ENCODE measurements at regions not wholly inside any gene's neighbourhood (a gene's known extent, or its start where the extent isn't known, plus 50 kb on each side); places are given as distances from the start of the nearest gene placed in this dataset.
"Not testable (repeated sequence)": the region's sequence is repeated elsewhere in the genome, so short reads cannot be mapped to it uniquely, and the experiment has no call there.

GRCh38 chr1:213742992-213743391, 244.8 kb upstream of the PROX1 start:
- no peak for DNase-seq

DNA sequence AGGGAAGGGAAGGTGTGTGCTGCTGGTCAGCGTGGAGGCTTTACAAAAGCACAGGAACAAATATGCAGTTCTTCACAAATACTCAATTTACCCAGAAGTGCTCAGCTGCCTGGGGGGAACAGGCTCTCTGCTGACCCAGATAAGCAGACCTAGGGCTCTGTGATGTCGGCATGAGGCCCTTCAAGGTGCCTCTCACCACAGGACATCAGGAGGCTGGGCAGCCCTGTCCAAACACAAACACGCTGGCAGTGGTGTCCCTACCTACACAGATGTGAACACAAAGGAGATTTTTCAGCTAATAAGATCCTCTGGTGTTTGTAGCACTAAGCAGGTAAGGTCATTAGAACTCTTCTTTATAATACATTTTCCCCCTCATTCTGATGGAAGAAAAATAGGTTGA, 243.0 kb upstream of the PROX1 start:
- no peak for DNase-seq

DNA sequence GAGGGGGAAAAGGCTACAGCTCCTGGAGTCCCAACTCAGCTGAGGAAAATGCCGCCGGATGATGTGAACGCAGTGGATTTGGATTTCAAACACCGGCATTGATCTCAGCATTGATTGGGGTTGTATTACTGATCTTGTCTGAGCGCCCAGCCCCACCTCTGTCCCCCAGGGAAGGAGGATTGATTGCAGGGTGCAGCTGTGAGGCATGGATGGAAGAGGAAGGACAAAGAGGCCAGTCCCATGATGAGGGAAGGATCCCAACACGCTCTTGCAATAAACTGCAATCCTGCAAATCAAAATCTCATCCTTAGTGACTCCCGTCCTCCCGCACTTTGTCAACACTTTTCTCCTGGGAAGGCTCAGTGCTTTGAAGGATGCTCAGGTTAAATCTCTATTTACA, 242.3 kb upstream of the PROX1 start:
- DNase-seq: no peak

DNA sequence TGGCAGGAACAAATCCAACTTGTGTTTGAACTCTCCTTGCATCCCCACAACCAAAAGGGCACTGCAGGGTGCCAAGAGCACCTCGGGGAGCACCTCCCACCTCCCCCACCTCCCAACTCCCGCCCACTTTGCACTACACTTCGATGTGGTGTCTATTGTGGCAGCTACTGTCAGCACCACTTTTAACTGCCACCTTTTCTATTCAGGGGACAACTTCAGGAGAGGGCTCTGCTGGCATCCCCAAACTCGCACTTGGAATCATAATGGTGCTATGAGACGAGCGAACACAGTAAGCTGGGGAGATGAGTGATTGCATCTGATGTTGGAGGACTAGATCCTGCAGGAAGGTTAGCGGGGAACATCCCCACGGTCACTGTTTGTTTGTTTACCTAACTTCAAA, 238.2 kb upstream of the PROX1 start:
- DNase-seq: no peak

DNA sequence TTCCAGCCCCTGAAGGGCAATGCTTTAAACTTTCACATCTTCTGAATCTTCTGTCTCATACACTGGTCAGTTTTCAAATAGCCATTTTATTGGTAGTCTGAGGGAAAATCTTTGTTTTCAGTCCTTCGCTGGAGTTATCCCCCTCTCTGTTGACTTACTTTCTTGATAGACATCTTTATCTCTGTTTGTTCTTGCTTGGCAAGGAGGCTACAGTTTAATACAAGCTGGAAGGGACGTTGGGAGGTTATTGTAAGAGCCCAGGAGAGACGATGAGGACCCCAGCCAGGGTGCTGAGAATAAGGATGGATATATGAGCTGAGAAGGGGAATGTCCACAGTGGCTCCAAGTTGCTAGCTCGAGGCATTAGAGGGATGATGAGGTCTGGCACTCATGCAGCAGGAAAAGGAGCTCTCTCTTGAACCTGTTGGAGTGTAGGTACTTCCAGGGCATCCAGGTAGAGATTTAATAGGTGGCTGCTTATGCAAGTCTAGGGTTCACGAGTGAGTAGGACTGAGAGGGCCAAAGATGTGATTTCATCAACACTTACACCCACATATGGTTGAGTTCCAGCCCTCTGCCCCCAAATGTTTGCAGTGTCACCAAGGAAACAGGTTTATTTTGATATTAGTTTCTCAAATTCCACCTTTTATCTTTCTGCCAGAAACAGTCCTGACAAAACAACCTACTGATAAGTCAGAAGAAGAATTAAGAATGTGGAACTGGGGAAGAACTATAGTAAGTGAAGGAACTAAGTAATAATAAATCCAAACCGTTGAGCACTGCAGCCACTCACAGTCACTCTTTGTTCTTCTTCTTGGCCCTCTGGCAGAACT, 237.3 kb upstream of the PROX1 start:
- DNase-seq: no peak

- no peak for DNase-seq
Observed at GRCh38 chr1:213751064-213751397, 236.7 kb upstream of the PROX1 start.

- no peak for DNase-seq
Observed at GRCh38 chr1:213759359-213760181, 228.2 kb upstream of the PROX1 start.

- DNase-seq: no peak
Observed at GRCh38 chr1:213761845-213762407, 225.8 kb upstream of the PROX1 start.

- no peak for DNase-seq
Observed at GRCh38 chr1:213767683-213768082, 220.1 kb upstream of the PROX1 start.

DNA sequence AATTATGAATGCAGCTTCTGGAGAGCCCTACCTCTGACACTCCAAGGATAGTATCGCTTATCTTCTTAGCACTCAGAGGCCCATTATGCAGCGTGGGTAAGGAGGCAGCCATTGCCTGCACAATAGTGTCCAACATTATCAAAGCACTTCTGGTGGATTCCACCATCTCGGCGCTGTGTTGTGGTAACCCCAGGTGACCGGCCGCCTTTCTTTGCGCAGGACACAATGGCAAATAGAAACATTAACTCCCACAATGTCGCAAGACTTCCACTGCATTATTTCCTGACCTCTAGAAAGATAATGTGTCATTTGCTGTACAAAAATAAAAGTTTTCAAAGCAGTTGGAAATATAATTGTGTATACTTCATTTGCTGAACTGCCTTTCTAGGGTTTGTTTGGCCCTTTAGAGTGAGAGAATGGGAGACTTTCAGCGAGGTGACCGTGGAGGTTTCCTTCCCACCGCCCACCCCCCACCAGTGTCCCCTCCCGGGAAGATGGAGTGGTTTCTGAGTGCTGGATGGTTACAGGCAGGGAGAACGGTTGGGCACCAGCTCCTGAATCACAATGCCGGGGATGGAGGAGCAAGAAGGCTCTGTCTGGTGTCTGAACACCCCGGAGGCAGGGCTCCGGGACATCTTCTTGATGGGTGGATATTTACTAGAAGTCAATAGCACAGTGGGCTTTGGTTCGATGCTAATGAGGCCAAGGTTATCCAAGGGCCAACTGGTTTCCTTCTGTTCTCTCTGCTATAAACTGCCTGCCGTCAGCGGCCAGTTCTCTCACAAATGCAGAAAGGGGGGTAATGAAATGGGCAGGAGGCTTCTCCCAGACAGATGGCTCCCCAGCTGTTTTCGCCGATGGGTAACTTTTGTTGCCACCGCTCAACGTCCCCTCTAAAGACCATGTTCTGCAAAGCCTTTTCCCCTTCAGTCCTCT, 215.4 kb upstream of the PROX1 start:
- DNase-seq: no peak

- no peak for DNase-seq
Observed at GRCh38 chr1:213773975-213774374, 213.8 kb upstream of the PROX1 start.

GRCh38 chr1:213776969-213777368, 210.8 kb upstream of the PROX1 start:
- no peak for DNase-seq

- no peak for DNase-seq
Observed at GRCh38 chr1:213779228-213779627, 208.5 kb upstream of the PROX1 start.

- no peak for DNase-seq
Observed at GRCh38 chr1:213782941-213783672, 204.7 kb upstream of the PROX1 start.

DNA sequence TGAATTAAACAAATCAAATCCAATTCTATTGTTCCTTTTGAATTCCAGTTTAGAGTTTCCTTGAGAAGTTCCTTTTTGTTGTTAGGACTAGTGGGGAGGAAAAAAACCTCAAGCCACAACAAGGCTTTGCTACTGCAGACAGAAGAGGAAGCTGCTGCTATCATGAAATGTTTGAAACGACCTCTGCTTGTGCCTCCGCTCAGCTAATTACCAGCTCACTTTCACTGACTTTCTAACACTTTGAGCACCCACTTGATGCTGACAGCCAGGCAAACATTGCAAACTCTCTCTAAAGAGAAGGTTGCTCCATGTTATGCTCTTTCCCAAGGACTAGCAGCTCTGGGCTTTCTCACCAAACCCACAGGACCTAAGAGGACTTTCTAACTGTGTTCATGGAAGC, 203.9 kb upstream of the PROX1 start:
- DNase-seq: no peak

DNA sequence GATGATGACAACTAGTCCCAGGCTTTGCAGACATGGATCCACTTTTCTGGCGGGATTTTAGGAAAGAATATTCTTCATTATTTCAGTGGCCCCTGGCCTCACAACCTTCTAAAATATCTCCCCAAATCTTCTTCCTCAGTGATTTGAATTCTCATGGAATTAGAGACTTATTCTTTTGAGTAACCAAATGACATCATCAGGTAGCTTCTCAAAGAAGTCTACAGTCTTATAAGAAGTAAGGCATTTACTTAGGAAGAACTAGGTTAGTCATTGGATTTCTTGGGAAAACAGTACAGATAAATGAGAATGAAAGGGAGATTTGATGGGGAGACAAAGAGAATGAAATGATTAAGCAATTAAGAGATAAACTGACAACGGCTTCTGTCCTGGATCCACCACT, 201.1 kb upstream of the PROX1 start:
- no peak for DNase-seq

DNA sequence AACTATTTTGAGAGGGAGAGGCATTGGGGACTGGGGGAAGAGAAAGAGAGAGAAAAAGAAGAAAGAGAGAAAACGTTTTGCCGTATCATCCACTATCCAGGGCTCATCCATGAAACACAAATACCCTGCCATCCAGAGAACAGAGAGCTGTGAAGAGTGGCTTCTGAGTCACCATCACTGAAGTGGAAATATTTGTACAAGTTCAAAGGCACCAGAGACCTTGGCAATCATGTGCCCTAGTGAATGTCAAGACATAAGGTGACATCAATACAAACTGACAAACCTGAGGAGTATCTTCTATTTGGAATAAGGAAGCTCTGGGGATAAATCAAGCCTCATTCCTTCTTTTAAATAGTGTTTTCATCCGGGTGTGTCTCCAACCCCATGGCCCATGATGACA, 197.2 kb upstream of the PROX1 start:
- DNase-seq: no peak

DNA sequence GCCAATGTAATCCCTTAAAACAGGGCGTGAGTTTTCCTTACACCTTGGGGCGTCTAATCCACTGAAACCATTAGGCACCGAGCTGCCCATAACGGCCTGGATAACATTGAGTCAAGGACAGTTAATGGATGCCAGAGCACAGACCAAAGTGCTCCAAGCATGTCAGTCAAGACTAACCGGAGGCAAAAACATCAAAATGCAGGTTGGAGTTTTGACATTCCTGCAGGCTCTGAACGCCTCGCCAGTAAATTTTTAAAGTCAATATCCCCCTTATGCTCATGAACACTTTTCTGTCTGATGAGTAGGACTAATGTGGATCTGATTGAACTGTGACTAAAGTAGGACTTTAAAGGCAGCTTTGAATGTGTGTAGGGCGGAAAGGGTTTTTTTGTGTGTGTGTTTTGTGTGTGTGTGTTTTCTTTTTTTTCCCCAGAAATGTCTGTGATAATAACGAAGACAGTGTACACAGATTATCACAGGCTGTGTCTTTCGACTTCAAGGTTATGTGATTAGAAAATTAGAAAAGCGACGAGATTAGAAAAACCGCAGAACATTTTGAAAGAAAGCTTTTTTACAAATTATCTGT, 194.2 kb upstream of the PROX1 start:
- DNase-seq: no peak

- no peak for DNase-seq
Observed at GRCh38 chr1:213796525-213796924, 191.2 kb upstream of the PROX1 start.

DNA sequence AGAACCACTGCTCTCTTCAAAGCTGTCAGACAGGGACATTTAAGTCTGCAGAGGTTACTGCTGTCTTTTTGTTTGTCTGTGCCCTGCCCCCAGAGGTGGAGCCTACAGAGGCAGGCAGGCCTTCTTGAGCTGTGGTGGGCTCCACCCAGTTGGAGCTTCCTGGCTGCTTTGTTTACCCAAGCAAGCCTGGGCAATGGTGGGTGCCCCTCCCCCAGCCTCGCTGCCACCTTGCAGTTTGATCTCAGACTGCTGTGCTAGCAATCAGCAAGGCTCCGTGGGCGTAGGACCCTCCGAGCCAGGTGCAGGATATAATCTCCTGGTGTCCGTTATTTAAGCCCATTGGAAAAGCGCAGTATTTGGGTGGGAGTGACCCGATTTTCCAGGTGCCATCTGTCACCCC, 179.5 kb upstream of the PROX1 start:
- DNase-seq: not testable (repeated sequence)

DNA sequence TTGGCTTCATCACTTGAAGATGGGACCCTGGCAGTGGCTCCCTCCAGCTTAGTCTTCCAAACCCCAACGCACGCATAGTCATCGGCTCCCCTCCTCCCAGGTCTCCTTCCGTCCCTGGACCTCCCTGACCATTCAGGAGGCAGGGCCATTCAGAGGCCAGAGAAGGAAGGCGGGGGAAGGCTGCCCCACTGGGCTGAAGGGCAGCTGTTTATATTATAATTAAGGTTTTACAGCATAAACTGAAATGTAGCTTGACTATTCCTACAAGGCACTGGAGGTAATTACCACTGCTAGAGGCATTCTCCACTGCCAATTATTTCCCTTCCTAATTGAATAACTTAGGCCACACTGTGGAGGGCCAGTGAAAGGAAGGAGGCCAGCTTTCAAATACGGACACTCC, 170.6 kb upstream of the PROX1 start:
- DNase-seq: no peak
